Stomach smooth muscle (tissue), 2 donors: ENCODE measurements at regions not wholly inside any gene's neighbourhood (a gene's known extent, or its start where the extent isn't known, plus 50 kb on each side); places are given as distances from the start of the nearest gene placed in this dataset.

Experiments used
- H3K27ac ChIP-seq: one replicate; pipeline ENCODE4 v1.7.0; 2013; ENCODE audit warnings: mild to moderate bottlenecking, low read length, inconsistent platforms
- H3K27me3 ChIP-seq, 2 donors: one replicate each; pipeline ENCODE4 v1.7.0; 2013; ENCODE audit warnings: low read length in 2 of 2; ENCODE audit not compliant: insufficient read depth in 2 of 2, control insufficient read depth in 1 of 2
- H3K36me3 ChIP-seq, 2 donors: one replicate each; pipeline ENCODE4 v1.7.0; 2013; ENCODE audit warnings: low read length in 2 of 2; ENCODE audit not compliant: control insufficient read depth in 2 of 2, insufficient read depth in 2 of 2
- H3K4me1 ChIP-seq: one replicate; pipeline ENCODE4 v1.7.0; 2013; ENCODE audit warnings: low read length; ENCODE audit not compliant: control insufficient read depth, insufficient read depth
- H3K4me3 ChIP-seq, 2 donors: one replicate each; pipeline ENCODE4 v1.7.0; 2013; ENCODE audit warnings: low read length in 2 of 2
- H3K9ac ChIP-seq, 2 donors: one replicate each; pipeline ENCODE4 v1.7.0; 2013; ENCODE audit warnings: low read length in 2 of 2, mild to moderate bottlenecking in 1 of 2
- H3K9me3 ChIP-seq, 2 donors: one replicate each; pipeline ENCODE4 v1.7.0; 2013; ENCODE audit warnings: low read length in 2 of 2; ENCODE audit not compliant: control insufficient read depth in 2 of 2
- donor health status: healthy.
- donor health status: Pancreatic carcinoma.

DNA sequence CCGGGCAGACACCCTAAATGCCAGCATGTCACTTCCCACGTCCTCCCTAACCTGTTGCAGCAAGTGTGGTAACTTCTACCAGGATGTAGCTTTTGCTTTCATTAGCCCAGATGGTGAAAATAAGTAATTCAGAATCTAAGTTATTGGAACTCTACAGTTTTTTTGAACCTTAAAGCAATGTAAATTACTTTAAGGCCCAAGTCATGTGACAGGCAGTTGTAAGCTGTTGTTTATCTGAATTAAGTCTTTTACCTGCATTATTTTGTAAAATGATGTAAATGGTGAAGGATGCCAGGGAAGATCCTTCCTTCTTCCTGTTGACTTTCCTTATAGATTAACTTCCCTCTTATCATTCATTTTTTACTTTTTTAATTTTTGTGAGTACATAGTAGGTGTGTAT lies 670.2 kb downstream of the SEMA5A start:
- Histone ChIP-seq H3K27me3 (no peaks in the 10 kb centered on the region), H3K4me3 (no peak overlapping the region), H3K9me3 (no peaks in the 10 kb centered on the region), H3K27ac (no peak overlapping the region), H3K36me3 (no peaks in the 10 kb centered on the region), H3K9ac (no peak overlapping the region), H3K4me1 (no peaks in the 10 kb centered on the region)

DNA sequence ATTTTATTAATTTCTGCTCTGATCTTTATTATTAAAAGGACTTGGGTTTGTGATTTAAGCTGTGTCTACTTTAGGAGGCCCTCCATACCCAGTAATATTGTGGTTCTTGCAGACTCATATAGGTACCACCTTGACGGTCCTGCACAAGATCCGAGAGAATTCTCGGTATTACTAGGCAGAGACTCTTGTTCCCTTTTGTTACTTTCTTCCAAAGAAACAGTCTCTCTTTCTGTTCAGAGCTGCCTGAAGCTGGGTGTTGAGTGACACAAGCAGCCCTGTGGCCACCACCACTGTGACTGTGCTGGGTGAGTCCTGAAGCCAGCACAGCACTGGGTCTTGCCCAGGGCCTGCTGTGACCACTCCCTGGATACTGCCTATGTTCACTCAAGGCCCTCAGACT lies 666.6 kb downstream of the SEMA5A start:
- H3K27me3 ChIP-seq: no peaks in the 10 kb centered on the region
- no peaks in the 10 kb centered on the region for H3K36me3 ChIP-seq
- H3K27ac ChIP-seq: no peak overlapping the region

DNA sequence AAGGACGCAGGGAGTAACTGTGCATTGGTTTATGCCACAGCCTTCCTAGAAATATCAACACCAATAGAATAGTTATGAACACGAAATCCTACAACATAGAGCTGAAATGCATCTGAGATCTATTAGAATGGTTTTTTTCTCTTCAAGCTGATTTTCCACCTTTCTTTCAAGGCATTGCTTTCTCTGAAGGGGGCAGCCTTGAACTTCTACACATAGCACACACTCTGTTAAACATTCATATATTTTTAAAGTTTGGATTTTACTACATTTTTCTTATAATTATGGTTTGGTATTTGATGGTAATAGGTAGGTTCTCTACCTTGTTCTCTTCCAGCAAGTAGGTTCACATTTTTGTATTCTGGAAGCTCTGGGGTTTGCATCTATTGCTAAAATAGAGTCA lies 661.8 kb downstream of the SEMA5A start:
- Histone ChIP-seq H3K9me3 (no peaks in the 10 kb centered on the region), H3K9ac (no peak overlapping the region), H3K4me1 (no peaks in the 10 kb centered on the region), H3K27me3 (no peaks in the 10 kb centered on the region), H3K4me3 (no peak overlapping the region), H3K27ac (no peak overlapping the region), H3K36me3 (no peaks in the 10 kb centered on the region)

More for the DNA sequence above, 666.6 kb downstream of the SEMA5A start:
- no peak overlapping the region for H3K9ac ChIP-seq
- no peaks in the 10 kb centered on the region for H3K4me1 ChIP-seq
- no peaks in the 10 kb centered on the region for H3K9me3 ChIP-seq
- no peak overlapping the region for H3K4me3 ChIP-seq

DNA sequence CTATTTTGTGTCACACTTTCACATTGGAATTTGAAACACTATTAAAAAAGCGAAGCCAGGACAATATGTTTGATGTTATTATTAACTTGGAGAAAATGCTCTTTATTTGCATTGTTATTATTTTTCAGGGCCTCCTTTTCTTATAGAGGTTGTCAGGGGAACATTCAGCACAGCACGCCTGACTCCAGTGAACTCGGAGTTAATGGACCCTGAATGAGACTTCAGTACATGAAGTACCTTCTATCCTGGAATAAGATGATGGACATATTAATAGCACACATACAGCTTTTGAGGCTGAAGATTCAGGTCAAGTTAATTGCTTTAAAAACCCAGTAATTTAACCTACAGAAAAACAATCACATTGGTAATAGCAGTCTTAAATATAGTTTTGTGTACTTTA lies 652.9 kb downstream of the SEMA5A start:
- no peaks in the 10 kb centered on the region for H3K27me3 ChIP-seq
- H3K9ac ChIP-seq: no peak overlapping the region
- H3K4me1 ChIP-seq: no peaks in the 10 kb centered on the region
- H3K27ac ChIP-seq: no peak overlapping the region
- H3K4me3 ChIP-seq: no peak overlapping the region
- H3K9me3 ChIP-seq: peaks cover 0 to 2% of the 10 kb centered on the region in 2 donors
- no peaks in the 10 kb centered on the region for H3K36me3 ChIP-seq

DNA sequence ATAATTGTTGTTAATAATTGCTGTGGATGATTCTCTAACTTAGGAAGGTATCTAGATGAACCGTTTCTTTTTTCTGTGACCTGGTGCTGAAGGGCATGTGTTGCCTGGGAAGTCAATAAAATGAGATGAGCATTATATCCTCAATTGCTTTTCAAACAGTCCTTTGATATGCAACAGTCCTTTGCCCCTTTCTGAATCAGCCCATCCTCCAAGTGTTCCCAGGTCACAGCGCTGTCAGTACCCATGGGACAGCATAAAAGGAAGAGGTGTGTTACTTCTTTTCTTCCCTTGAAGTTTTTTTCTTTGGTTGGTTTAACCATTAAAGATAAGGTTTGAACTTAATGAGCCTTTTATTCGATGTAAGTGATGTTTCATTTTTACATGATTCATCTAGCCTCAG lies 651.8 kb downstream of the SEMA5A start:
- H3K27me3 ChIP-seq: no peaks in the 10 kb centered on the region
- no peaks in the 10 kb centered on the region for H3K36me3 ChIP-seq
- no peaks in the 10 kb centered on the region for H3K4me1 ChIP-seq

DNA sequence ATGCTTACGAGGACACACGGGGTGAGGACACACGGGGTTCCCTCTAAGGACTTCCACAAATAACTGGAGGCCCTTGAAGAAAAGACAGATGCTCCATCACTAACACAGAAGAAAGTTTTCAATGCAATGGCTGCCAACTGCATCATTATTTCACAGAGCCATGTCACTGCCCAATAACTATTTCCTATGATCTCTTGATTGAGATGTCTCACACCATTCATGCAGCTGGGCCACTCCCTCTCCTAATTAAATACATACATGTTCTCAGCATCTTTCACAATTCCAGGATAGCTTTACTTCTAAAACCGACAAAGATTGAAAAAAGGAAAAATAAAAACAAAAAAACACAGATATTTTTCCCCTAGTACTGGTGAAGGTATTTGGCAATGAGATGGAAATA lies 650.8 kb downstream of the SEMA5A start:
- no peaks in the 10 kb centered on the region for H3K27me3 ChIP-seq
- H3K9ac ChIP-seq: no peak overlapping the region
- H3K27ac ChIP-seq: no peak overlapping the region
- H3K36me3 ChIP-seq: no peaks in the 10 kb centered on the region
- no peaks in the 10 kb centered on the region for H3K4me1 ChIP-seq
- H3K9me3 ChIP-seq: peaks cover 0 to 2% of the 10 kb centered on the region in 2 donors
- H3K4me3 ChIP-seq: no peak overlapping the region

More for the DNA sequence above, 651.8 kb downstream of the SEMA5A start:
- Histone ChIP-seq H3K4me3 (no peak overlapping the region), H3K27ac (no peak overlapping the region), H3K9me3 (peaks cover 0 to 2% of the 10 kb centered on the region in 2 donors), H3K9ac (no peak overlapping the region)

DNA sequence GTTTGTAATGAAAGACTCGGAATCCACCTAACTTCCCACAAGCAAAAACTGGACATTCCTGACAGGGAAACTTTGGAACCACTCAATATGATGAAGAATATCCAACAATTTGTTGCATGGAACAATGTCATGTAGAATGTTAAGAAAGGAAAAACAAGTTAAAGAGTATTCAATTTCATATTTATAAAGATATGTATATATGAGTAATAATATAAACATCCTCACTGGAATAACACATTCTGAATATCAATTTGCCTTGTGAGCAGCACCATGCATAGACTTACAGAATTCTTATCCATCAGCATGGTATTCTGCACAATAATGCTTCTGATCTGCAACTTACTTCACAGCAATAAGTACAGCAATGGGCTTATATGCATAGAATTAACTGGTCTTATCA lies 650.3 kb downstream of the SEMA5A start:
- no peaks in the 10 kb centered on the region for H3K27me3 ChIP-seq
- H3K9ac ChIP-seq: no peak overlapping the region
- no peaks in the 10 kb centered on the region for H3K36me3 ChIP-seq
- H3K27ac ChIP-seq: no peak overlapping the region
- H3K9me3 ChIP-seq: peaks cover 0 to 2% of the 10 kb centered on the region in 2 donors
- no peak overlapping the region for H3K4me3 ChIP-seq
- H3K4me1 ChIP-seq: no peaks in the 10 kb centered on the region

DNA sequence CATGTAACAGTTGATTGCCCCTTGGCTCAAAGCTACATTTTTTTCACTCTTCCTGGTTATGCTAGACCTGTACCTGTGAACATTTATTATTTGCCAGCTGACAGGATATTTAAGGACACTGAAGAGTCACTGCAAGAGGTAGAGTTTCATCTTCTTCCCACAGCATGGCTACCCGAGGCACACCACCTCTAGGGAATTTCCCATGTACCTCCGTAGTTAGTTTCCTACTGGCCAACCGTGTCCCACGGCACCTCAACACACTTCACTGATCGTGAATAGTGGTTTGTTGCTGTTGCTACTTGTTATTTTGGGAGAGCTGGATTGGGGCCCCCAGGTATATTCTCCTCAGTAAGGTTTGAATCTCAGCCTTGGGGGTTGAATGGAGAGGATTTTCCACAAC lies 648.6 kb downstream of the SEMA5A start:
- Histone ChIP-seq H3K4me1 (no peaks in the 10 kb centered on the region), H3K9ac (no peak overlapping the region), H3K27ac (no peak overlapping the region), H3K4me3 (no peak overlapping the region), H3K27me3 (no peaks in the 10 kb centered on the region), H3K9me3 (no peaks in the 10 kb centered on the region), H3K36me3 (no peaks in the 10 kb centered on the region)

DNA sequence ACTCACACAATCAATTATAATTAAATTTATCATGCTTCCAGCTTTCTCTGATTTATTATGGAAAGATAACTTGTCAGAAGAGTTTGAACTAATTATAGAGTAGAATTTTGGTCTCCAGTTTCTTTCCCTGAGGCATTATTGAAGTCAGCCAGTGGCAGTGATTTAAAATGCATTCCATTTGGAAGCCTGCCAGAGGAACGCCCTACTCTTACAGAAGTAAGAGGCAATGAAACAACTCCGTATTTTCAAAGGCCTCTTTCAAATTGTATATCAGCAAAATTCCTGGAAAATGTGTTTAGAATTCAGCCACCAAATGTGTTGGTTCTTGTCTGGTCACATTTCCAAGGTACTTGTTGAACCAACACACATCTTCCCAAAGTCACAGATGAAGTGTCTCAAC lies 640.9 kb downstream of the SEMA5A start:
- Histone ChIP-seq H3K36me3 (no peaks in the 10 kb centered on the region), H3K27me3 (no peaks in the 10 kb centered on the region), H3K27ac (no peak overlapping the region), H3K4me1 (no peaks in the 10 kb centered on the region), H3K9ac (no peak overlapping the region), H3K4me3 (no peak overlapping the region), H3K9me3 (no peaks in the 10 kb centered on the region)

DNA sequence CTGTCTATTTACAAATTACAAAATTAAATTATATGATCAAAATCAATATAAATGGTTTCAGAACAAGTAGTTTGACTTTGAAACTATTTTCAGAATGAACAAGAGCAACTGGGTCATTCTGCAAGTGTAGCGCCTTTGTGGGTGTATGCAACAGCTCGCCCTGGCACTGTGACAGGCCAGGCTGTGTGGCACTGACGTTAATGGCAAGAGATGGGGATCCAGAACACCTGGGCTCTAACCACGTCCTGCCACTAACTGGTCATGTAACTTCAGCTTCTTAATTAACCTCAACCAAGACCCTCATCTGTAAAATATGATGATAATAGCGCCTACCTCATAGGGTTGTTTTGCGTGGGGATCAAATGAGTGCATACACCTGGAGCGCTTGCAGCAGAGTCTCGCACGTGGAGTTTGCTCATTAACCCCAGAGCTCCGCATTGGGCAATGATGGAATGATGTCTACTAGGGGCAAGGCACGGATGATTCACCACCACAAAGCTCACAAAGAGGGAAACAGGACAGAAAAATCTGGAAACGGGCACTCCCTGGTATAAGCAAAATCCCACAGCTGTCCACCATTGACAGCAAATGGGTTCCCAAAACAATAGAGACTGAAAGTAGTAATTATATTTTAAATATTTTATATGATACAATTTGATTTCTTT lies 639.4 kb downstream of the SEMA5A start:
- H3K4me3 ChIP-seq: no peak overlapping the region
- no peaks in the 10 kb centered on the region for H3K36me3 ChIP-seq
- H3K27ac ChIP-seq: no peak overlapping the region
- H3K4me1 ChIP-seq: no peaks in the 10 kb centered on the region
- H3K9me3 ChIP-seq: no peaks in the 10 kb centered on the region
- no peak overlapping the region for H3K9ac ChIP-seq
- no peaks in the 10 kb centered on the region for H3K27me3 ChIP-seq

DNA sequence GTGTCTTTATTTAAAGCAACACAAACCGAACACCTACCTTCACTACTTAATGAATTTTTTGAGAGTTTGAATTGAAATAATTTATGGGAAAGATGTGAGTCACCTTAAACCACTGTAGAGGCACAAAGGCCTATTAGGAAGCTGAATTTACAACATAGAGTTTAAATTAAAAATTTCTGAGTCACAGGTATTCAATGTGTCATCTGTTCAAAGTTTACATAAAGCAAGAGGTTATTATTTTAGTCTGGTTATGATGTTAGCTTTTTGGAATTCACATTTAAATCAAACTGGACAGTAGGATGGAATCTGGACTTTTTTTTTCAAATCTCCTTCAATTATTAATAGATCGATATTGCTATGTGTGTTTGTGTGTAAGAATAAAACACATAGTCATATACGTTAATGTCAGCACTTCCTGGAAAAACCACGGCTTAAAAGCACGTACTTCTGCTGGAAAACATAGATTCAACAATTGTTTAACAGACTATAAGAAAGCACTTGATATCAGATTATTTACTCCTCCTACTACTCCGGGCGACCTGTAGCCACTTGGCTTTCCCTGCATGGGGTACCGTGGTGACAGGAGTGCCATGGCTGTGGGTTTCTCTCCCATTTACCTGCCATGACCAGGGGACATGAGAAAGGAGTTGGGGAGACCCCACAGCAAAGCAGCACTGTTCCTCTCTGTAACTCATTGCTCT lies 638.6 kb downstream of the SEMA5A start:
- Histone ChIP-seq H3K9ac (no peak overlapping the region), H3K27ac (no peak overlapping the region), H3K9me3 (no peaks in the 10 kb centered on the region), H3K4me1 (no peaks in the 10 kb centered on the region), H3K27me3 (no peaks in the 10 kb centered on the region), H3K4me3 (no peak overlapping the region), H3K36me3 (no peaks in the 10 kb centered on the region)
